ENCODE measurements at regions not wholly inside any gene's neighbourhood (a gene's known extent, or its start where the extent isn't known, plus 50 kb on each side); places are given as distances from the start of the nearest gene placed in this dataset.

- TF ChIP-seq CTCF (IDR thresholded peaks at IDR 0.05) (no peak), EZH2 (IDR thresholded peaks at IDR 0.05; ENCODE audit: borderline replicate concordance, insufficient read depth, low read depth, low read length, poor library complexity, severe bottlenecking) (no peak)
Measured at GRCh38 chr5:175816348-175816747, 55.0 kb upstream of the CPLX2 start.

Data from B cell (primary cell).